ENCODE measurements at regions not wholly inside any gene's neighbourhood (a gene's known extent, or its start where the extent isn't known, plus 50 kb on each side); places are given as distances from the start of the nearest gene placed in this dataset.
"Not testable (repeated sequence)": the region's sequence is repeated elsewhere in the genome, so short reads cannot be mapped to it uniquely, and the experiment has no call there.

DNA sequence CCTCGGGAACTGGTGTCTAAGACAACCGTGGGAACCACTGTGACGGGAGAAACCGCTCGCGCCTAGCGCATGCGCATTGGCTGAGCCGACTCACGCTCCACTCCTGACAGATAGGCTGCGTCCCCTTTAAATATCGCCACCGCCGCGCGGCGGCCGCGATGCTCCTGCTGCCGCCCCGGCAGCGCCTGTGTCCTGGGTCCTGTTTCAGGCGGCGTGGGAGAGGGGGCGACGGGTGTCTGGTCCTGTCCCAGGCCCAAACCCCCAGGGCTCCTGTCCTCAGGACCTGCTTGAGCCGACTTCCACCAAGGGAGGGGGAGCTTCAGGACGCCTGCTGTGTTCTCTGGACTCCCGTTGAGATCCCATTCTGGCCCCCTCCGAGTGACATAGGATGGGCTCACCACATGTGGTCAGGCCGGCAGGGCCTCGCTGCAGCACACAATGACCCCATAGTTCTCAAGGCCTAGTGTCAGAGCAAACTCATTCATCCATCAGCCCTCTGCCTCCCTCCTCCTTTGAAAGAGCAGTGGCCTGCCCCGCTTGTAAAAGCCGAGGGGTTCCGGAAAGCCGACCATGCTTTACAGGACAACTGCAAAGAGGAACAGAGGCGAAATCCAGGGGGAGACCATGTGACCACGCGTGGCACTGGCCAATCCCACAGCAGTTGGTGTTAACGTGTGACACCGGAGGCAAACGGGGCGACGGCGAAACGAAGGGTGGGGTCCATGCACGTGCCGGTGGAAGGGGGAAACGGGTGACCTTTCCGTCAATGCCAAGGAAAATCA is 710.0 kb upstream of the TPTE start:
- ATAC-seq; intact Hi-C loops (cut with DNase I); H3K4me3 ChIP-seq; H3K27me3 ChIP-seq; DNase-seq; H3K4me1 ChIP-seq; H3K36me3 ChIP-seq; H3K9me3 ChIP-seq; H3K27ac ChIP-seq: not testable (repeated sequence)
- WGBS, 2 donors, result 78 to 85% methylated on average over 21 to 38 of the region's 50 CpGs

DNA sequence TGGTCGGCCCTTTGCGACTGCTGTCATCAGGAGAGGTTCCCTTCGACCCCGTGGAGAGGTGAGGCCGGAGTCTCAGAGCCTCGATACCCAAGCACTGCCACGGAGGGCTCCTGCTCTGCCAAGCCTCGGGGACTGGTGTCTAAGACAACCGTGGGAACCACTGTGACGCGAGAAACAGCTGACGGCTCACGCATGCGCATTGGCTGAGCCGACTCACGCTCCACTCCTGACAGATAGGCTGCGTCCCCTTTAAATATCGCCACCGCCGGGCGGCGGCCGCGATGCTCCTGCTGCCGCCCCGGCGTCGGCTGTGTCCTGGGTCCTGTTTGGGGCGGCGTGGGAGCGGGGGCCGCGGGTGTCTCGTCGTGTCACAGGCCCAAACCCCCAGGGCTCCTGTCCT is 708.9 kb upstream of the TPTE start:
- intact Hi-C loops (cut with DNase I); H3K4me3 ChIP-seq; ATAC-seq; H3K4me1 ChIP-seq; H3K27ac ChIP-seq; H3K27me3 ChIP-seq; H3K36me3 ChIP-seq; DNase-seq; H3K9me3 ChIP-seq: not testable (repeated sequence)
- 80 to 86% methylated on average over 20 to 29 of the region's 35 CpGs for WGBS, 2 donors

DNA sequence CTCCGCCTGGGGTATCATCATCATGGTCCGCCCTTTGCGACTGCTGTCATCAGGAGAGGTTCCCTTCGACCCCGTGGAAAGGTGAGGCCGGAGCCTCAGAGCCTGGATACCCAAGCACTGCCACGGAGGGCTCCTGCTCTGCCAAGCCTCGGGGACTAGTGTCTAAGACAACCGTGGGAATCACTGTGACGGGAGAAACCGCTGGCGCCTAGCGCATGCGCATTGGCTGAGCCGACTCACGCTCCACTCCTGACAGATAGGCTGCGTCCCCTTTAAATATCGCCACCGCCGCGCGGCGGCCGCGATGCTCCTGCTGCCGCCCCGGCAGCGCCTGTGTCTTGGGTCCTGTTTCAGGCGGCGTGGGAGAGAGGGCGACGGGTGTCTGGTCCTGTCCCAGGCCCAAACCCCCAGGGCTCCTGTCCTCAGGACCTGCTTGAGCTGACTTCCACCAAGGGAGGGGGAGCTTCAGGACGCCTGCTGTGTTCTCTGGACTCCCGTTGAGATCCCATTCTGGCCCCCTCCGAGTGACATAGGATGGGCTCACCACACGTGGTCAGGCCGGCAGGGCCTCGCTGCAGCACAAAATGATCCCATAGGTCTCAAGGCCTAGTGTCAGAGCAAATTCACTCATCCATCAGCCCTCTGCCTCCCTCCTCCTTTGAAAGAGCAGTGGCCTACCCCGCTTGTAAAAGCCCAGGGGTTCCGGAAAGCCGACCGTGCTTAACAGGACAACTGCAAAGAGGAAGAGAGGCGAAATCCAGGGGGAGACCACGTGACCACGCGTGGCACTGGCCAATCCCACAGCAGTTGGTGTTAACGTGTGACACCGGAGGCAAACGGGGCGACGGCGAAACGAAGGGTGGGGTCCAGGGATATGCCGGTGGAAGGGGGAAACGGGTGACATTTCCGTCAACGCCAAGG is 707.2 kb upstream of the TPTE start:
- H3K27ac ChIP-seq; DNase-seq; H3K36me3 ChIP-seq; H3K4me3 ChIP-seq; ATAC-seq; intact Hi-C loops (cut with DNase I); H3K27me3 ChIP-seq; H3K9me3 ChIP-seq; H3K4me1 ChIP-seq: not testable (repeated sequence)
- 79 to 88% methylated on average over 21 to 27 of the region's 57 CpGs for WGBS, 2 donors

DNA sequence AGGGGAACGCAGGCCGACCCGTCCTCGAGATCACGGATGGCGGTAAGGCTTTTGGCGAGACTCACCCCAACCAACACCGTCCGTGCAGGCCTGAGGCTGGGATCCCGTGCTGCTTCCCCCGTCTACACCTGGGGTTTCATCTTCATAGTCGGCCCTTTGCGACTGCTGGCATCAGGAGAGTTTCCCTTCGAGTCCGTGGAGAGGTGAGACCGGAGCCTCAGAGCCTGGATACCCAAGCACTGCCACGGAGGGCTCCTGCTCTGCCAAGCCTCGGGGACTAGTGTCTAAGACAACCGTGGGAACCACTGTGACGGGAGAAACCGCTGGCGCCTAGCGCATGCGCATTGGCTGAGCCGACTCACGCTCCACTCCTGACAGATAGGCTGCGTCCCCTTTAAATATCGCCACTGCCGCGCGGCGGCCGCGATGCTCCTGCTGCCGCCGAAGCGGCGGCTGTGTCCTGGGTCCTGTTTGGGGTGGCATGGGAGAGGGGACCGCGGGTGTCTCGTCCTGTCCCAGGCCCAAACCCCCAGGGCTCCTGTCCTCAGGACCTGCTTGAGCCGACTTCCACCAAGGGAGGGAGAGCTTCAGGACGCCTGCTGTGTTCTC is 706.1 kb upstream of the TPTE start:
- H3K36me3 ChIP-seq; ATAC-seq; H3K27ac ChIP-seq; H3K4me1 ChIP-seq; H3K9me3 ChIP-seq; DNase-seq; intact Hi-C loops (cut with DNase I); H3K27me3 ChIP-seq; H3K4me3 ChIP-seq: not testable (repeated sequence)
- 78 to 81% methylated on average over 15 to 20 of the region's 43 CpGs for WGBS, 2 donors

DNA sequence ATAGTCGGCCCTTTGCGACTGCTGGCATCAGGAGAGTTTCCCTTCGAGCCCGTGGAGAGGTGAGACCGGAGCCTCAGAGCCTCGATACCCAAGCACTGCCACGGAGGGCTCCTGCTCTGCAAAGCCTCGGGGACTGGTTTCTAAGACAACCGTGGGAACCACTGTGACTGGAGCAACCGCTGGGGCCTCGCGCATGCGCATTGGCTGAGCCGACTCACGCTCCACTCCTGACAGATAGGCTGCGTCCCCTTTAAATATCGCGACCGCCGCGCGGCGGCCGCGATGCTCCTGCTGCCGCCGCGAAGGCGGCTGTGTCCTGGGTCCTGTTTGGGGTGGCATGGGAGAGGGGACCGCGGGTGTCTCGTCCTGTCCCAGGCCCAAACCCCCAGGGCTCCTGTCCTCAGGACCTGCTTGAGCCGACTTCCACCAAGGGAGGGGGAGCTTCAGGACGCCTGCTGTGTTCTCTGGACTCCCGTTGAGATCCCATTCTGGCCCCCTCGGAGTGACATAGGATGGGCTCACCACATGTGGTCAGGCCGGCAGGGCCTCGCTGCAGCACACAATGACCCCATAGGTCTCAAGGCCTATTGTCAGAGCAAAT is 704.5 kb upstream of the TPTE start:
- ATAC-seq; DNase-seq; H3K27ac ChIP-seq; H3K4me1 ChIP-seq; H3K9me3 ChIP-seq; H3K36me3 ChIP-seq; intact Hi-C loops (cut with DNase I); H3K4me3 ChIP-seq; H3K27me3 ChIP-seq: not testable (repeated sequence)
- WGBS, 2 donors, result 81 to 87% methylated on average over 10 to 19 of the region's 38 CpGs

DNA sequence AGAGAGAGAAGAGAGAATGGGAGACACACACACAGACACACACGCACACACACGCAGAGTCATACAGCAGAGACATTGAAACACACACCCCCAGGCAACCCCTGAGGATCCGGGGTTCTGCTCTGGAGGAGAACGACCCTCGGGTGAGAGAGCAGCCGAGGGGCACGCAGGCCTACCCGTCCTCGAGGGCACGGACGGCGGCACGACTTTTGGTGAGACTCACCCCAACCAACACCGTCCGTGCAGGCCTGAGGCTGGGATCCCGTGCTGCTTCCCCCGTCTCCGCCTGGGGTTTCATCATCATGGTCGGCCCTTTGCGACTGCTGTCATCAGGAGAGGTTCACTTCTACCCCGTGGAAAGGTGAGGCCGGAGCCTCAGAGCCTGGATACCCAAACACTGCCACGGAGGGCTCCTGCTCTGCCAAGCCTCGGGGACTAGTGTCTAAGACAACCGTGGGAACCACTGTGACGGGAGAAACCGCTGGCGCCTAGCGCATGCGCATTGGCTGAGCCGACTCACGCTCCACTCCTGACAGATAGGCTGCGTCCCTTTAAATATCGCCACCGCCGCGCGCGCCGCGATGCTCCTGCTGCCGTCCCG is 703.4 kb upstream of the TPTE start:
- 86% methylated on average over 11 of the region's 43 CpGs; no CpG with 5 or more reads in 1 of the 2 donors for WGBS, 2 donors
- not testable (repeated sequence) for H3K9me3 ChIP-seq, H3K36me3 ChIP-seq

DNA sequence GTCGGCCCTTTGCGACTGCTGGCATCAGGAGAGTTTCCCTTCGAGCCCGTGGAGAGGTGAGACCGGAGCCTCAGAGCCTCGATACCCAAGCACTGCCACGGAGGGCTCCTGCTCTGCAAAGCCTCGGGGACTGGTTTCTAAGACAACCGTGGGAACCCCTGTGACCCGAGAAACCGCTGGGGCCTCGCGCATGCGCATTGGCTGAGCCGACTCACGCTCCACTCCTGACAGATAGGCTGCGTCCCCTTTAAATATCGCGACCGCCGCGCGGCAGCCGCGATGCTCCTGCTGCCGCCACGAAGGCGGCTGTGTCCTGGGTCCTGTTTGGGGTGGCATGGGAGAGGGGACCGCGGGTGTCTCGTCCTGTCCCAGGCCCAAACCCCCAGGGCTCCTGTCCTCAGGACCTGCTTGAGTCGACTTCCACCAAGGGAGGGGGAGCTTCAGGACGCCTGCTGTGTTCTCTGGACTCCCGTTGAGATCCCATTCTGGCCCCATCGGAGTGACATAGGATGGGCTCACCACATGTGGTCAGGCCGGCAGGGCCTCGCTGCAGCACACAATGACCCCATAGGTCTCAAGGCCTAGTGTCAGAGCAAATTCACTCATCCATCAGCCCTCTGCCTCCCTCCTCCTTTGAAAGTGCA is 701.7 kb upstream of the TPTE start:
- H3K9me3 ChIP-seq; H3K4me1 ChIP-seq; ATAC-seq; H3K36me3 ChIP-seq; DNase-seq; H3K27me3 ChIP-seq; H3K4me3 ChIP-seq; H3K27ac ChIP-seq; intact Hi-C loops (cut with DNase I): not testable (repeated sequence)
- 81 to 82% methylated on average over 7 to 11 of the region's 37 CpGs for WGBS, 2 donors

More for the DNA sequence above, 703.4 kb upstream of the TPTE start:
- ATAC-seq; H3K27ac ChIP-seq; H3K4me1 ChIP-seq; DNase-seq; H3K4me3 ChIP-seq; intact Hi-C loops (cut with DNase I); H3K27me3 ChIP-seq: not testable (repeated sequence)

DNA sequence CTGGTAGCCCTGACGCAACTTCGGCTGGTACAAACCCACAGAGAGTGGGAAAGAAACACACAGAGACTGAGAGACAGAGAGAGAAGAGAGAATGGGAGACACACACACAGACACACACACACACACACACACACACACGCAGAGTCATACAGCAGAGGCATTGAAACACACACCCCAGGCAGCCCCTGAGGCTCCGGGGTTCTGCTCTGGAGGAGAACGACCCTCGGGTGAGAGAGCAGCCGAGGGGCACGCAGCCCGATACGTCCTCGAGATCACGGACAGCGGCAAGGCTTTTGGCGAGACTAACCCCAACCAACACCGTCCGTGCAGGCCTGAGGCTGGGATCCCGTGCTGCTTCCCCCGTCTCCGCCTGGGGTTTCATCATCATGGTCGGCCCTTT is 700.8 kb upstream of the TPTE start:
- H3K4me1 ChIP-seq; H3K27me3 ChIP-seq; H3K4me3 ChIP-seq; H3K27ac ChIP-seq; intact Hi-C loops (cut with DNase I); DNase-seq; H3K36me3 ChIP-seq; H3K9me3 ChIP-seq; ATAC-seq: not testable (repeated sequence)
- 79 to 86% methylated on average over 10 to 14 of the region's 20 CpGs for WGBS, 2 donors

DNA sequence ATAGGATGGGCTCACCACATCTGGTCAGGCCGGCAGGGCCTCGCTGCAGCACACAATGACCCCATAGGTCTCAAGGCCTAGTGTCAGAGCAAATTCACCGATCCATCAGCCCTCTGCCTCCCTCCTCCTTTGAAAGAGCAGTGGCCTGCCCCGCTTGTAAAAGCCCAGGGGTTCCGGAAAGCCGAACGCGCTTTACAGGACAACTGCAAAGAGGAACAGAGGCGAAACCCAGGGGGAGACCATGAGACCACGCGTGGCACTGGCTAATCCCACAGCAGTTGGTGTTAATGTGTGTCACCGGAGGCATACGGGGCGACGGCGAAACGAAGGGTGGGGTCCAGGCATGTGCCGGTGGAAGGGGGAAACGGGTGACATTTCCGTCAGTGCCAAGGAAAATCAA is 699.9 kb upstream of the TPTE start:
- H3K4me1 ChIP-seq; H3K4me3 ChIP-seq; H3K36me3 ChIP-seq; DNase-seq; ATAC-seq; intact Hi-C loops (cut with DNase I); H3K9me3 ChIP-seq; H3K27me3 ChIP-seq; H3K27ac ChIP-seq: not testable (repeated sequence)
- WGBS, 2 donors, result 73 to 83% methylated on average over 17 of the region's 20 CpGs

Data from heart right ventricle (tissue), 16 donors.